Cardiac muscle cell (in vitro differentiated cells and primary cell): ENCODE measurements at regions not wholly inside any gene's neighbourhood (a gene's known extent, or its start where the extent isn't known, plus 50 kb on each side); places are given as distances from the start of the nearest gene placed in this dataset.

Experiments
- DNase-seq, 2 donors: peaks; one replicate each; pipeline versions ENCODE4 v3.0.0 to v3.0.0-alpha.2; 2010 to 2017; ENCODE audit warnings: low read depth in 1 of 2, low spot score in 1 of 2
- H3K27ac ChIP-seq: fragments of 200-600 bp; sonication (generic); 2 replicates; pipeline ENCODE4 v1.5.1; 2016
- H3K27me3 ChIP-seq: fragments of 200-600 bp; sonication (generic); 2 replicates; pipeline ENCODE4 v1.6.0; 2016; ENCODE audit warnings: control low read depth
- H3K36me3 ChIP-seq: fragments of 200-600 bp; sonication (generic); 2 replicates; pipeline ENCODE4 v1.5.1; 2016; ENCODE audit warnings: control low read depth
- H3K4me1 ChIP-seq: fragments of 200-600 bp; sonication (generic); 2 replicates; pipeline ENCODE4 v1.8.1; 2017; ENCODE audit warnings: low read depth, mild to moderate bottlenecking, mixed run types
- H3K4me3 ChIP-seq: fragments of 200-600 bp; sonication (generic); 2 replicates; pipeline ENCODE4 v1.5.1; 2016; ENCODE audit warnings: mild to moderate bottlenecking
- H3K9me3 ChIP-seq: fragments of 200-600 bp; sonication (generic); 2 replicates; pipeline ENCODE4 v1.5.1; 2017; ENCODE audit warnings: low read depth, mild to moderate bottlenecking, control low read depth
- TF ChIP-seq, protein P1 (sequence below): IDR thresholded peaks from 2 replicates; pipeline ENCODE4 v1.5.1; 2012; ENCODE audit warnings: low read depth, mild to moderate bottlenecking, low read length

DNA sequence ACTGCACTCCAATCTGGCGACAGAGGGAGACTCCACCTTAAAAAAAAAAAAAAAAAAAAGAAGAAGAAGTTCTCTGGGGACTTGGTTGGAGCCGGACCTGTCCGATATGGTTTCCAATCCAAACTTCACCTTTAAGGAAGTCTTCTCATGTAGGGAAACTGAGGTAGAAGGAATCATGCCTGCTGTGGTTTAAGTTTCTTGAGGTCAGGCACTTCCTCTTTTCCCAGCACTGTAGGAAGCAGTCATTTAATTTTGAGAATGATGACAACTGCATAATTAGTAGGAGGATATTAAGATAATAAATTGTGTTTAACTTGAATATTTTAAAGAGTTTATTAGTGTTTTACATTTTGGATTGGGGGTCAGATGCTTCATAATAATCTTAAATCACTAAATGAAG, 62.9 kb downstream of the KCNE4 start:
- TF ChIP-seq, protein P1, sequence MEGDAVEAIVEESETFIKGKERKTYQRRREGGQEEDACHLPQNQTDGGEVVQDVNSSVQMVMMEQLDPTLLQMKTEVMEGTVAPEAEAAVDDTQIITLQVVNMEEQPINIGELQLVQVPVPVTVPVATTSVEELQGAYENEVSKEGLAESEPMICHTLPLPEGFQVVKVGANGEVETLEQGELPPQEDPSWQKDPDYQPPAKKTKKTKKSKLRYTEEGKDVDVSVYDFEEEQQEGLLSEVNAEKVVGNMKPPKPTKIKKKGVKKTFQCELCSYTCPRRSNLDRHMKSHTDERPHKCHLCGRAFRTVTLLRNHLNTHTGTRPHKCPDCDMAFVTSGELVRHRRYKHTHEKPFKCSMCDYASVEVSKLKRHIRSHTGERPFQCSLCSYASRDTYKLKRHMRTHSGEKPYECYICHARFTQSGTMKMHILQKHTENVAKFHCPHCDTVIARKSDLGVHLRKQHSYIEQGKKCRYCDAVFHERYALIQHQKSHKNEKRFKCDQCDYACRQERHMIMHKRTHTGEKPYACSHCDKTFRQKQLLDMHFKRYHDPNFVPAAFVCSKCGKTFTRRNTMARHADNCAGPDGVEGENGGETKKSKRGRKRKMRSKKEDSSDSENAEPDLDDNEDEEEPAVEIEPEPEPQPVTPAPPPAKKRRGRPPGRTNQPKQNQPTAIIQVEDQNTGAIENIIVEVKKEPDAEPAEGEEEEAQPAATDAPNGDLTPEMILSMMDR, result no peak
- H3K27me3 ChIP-seq, result no peaks in the 10 kb centered on the region
- no peak for DNase-seq
- no peak overlapping the region for H3K27ac ChIP-seq
- H3K4me1 ChIP-seq, result no peaks in the 10 kb centered on the region
- H3K9me3 ChIP-seq, result no peaks in the 10 kb centered on the region
- no peak overlapping the region for H3K4me3 ChIP-seq
- H3K36me3 ChIP-seq, result no peaks in the 10 kb centered on the region

DNA sequence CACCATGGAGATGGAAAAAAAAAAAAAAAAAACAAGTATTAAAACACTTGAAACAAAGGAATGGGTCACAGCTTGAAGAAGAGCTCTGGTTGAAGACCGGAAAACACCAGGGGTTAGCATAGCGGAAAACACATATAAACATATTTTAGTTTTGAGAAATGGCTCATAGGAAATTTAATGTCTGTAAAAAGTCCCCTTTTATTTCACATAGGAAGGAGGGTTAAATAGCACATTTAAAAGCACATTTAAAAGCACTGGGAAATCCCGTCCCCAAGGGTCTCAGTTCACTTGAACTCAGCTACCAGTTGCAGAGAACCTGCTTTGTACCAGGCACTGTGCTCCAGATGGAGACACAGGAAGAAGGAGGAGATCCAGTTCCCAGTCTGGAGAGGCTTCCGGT, 65.5 kb downstream of the KCNE4 start:
- Histone ChIP-seq H3K4me3 (no peak overlapping the region), H3K27me3 (no peaks in the 10 kb centered on the region), H3K9me3 (no peaks in the 10 kb centered on the region), H3K4me1 (no peaks in the 10 kb centered on the region), H3K27ac (no peak overlapping the region), H3K36me3 (no peaks in the 10 kb centered on the region)
- TF ChIP-seq, protein P1, result no peak
- DNase-seq, result no peak

DNA sequence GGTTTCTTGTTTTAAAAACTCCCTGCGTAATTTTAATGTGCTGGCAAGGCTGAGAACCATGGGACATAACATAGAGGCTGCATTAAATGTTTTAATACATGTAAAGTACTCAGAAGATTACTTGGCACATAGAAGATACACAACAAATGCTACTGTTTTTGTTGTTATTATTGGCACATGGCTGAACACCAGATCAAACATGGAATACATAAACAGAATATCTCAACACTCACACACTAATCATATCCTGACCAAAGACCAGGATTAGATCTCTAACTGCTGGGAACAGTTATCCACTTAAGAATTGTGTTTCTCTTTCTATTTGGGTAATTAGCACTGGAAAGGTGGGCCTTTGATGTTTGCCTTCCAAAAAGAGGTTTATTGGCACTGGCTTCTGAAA, 69.3 kb downstream of the KCNE4 start:
- H3K36me3 ChIP-seq, result no peaks in the 10 kb centered on the region
- TF ChIP-seq, protein P1, result no peak
- H3K4me1 ChIP-seq, result no peaks in the 10 kb centered on the region
- no peak overlapping the region for H3K27ac ChIP-seq
- no peaks in the 10 kb centered on the region for H3K27me3 ChIP-seq
- H3K9me3 ChIP-seq, result no peaks in the 10 kb centered on the region
- DNase-seq, result no peak
- no peak overlapping the region for H3K4me3 ChIP-seq

DNA sequence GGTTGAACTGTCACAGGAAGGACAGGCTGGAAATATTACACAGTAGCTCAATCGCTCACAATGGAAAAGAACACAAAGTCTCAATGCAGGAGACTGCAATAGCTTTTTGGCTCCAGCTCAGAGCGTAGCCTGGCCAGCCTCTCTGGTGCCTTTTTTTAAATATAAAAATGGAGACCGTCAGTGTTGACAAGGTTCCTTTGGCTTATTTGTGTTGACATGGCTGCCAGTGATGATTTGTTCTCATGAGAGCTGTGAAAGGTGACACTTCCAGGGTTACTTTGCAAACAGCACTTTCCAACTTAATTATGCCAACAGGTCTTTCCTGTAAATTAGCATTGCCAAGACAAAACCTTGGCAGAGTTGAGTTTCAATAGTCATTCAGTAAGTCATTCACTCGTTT, 70.8 kb downstream of the KCNE4 start:
- DNase-seq, result no peak
- H3K36me3 ChIP-seq, result no peaks in the 10 kb centered on the region
- H3K9me3 ChIP-seq, result no peaks in the 10 kb centered on the region
- H3K27ac ChIP-seq, result no peak overlapping the region
- H3K4me1 ChIP-seq, result no peaks in the 10 kb centered on the region
- H3K27me3 ChIP-seq, result no peaks in the 10 kb centered on the region
- no peak overlapping the region for H3K4me3 ChIP-seq
- TF ChIP-seq, protein P1, result no peak

DNA sequence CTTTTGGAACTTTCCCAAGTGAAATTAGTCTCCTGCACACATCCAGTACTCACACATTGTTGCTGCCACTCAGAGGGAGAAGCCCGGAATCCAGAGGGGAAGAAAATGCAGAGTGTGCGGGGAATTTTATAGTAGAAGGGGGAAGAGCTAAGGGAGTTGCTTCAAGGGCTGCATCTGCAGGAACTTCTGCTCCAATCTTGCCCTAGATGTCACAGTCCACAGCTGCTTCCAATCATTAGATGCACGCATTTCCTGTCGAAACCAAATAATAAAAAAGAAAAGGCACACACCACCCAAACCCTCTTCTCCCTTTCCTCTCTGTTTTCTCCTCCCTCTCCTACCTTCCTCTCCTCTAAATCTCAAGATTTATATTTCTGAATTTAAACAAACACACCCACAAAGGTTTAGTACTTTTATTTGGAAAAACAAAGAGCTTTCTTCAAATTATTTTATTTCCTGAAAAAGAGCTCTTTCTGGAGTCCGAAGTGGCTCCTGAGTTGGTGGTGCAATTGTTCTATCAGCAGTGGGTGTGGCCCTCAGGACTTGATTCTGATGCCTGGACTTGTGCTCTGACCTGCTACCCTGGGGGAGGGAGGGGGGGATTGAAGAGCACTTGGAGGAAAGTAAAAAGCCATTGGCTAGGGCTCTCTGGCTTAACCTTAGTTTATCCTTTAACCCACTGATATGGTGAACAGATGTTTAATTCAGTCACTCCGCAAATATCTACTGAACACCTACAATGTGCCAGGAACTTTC, 72.0 kb downstream of the KCNE4 start:
- H3K9me3 ChIP-seq, result no peaks in the 10 kb centered on the region
- H3K27ac ChIP-seq, result no peak overlapping the region
- H3K27me3 ChIP-seq, result no peaks in the 10 kb centered on the region
- no peaks in the 10 kb centered on the region for H3K4me1 ChIP-seq
- TF ChIP-seq, protein P1, result no peak
- H3K36me3 ChIP-seq, result no peaks in the 10 kb centered on the region
- H3K4me3 ChIP-seq, result no peak overlapping the region
- DNase-seq, result peak in 1 of 2 donors; percentile 55
